ENCODE measurements at regions not wholly inside any gene's neighbourhood (a gene's known extent, or its start where the extent isn't known, plus 50 kb on each side); places are given as distances from the start of the nearest gene placed in this dataset.
A peak's percentile ranks its signal among the peaks of the same experiment; 100 is the strongest.
"Not testable (repeated sequence)": the region's sequence is repeated elsewhere in the genome, so short reads cannot be mapped to it uniquely, and the experiment has no call there.

DNA sequence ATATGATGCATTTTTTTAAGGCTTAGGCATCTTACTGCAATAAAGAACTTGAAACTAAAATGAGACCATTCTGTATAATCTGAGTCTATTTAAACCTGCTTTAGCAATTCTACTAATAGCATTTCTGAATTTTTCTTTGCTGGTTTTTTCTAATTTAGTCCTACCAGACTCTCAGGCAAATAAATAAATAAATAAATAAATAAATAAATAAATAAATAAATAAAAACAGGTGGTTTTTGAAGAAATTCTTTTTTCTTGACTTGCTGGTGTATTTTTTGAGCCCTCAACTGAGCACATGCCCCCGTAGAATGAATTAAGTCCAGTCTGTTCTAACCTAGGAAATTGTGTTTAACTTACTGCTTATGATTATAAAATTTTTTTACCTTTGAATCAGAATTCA is 134.7 kb upstream of the FOXP2 start:
- DNase-seq (ENCODE audit: low spot score) = no peak

GRCh38 chr7:114273218-114273617 is 141.4 kb upstream of the FOXP2 start:
- DNase-seq (ENCODE audit: low spot score) = no peak

- no peak for DNase-seq (ENCODE audit: low spot score)
These were observed 144.9 kb upstream of the FOXP2 start for GRCh38 chr7:114269714-114270113.

DNA sequence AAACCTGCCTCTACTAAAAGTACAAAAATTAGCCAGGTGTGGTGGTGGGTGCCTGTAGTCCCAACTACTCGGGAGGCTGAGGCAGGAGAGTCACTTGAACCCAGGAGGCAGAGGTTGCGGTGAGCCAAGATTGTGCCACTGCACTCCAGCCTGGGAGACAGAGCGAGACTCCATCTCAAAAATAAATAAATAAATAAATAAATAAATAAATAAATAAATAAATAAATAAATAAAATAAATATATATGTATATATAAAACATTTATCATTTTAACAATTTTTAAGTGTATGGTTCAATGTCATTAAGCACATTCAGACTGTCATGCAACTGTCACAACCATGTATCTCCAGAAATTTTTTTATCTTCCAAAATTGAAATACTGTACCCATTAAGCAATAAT is 147.1 kb upstream of the FOXP2 start:
- DNase-seq (ENCODE audit: low spot score) = not testable (repeated sequence)

- no peak for DNase-seq (ENCODE audit: low spot score)
These were observed 150.6 kb upstream of the FOXP2 start for GRCh38 chr7:114264023-114264422.

DNA sequence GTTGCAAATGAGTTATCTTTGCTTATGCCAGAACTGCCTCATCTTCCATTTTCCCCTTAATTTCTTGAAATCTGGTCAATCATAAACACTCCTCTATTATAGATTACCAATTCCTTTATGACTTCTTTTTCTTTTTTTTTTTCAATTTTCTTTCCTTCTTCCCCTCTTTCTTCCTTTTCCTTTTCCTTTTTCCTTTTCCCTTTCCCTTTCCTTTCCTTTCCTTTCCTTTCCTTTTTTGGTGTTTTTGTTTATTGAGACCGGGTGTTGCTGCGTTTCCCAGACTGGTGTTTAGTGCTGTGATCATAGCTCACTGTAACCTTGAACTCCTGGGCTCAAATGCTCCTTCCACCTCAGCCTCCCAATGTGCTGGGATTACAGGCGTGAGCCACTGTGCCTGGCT is 151.4 kb upstream of the FOXP2 start:
- DNase-seq (ENCODE audit: low spot score) = no peak

DNA sequence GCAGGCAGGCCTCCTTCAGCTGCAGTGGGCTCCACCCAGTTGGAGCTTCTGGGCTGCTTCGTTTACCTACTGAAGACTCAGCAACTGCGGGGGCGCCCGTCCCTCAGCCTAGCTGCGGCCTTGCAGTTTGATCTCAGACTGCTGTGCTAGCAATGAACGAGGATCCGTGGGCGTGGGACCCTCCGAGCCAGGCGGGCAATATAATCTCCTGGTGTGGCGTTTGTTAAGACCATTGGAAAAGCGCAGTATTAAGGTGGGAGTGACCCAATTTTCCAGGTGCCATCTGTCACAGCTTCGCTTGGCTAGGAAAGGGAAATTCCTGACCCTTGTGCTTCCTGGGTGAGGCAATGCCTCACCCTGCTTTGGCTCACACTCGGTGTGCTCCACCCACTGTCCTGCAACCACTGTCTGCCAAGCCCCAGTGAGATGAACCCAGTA is 159.2 kb upstream of the FOXP2 start:
- DNase-seq (ENCODE audit: low spot score) = no peak

- no peak for DNase-seq (ENCODE audit: low spot score)
These were observed 171.0 kb upstream of the FOXP2 start for GRCh38 chr7:114243646-114244045.

DNA sequence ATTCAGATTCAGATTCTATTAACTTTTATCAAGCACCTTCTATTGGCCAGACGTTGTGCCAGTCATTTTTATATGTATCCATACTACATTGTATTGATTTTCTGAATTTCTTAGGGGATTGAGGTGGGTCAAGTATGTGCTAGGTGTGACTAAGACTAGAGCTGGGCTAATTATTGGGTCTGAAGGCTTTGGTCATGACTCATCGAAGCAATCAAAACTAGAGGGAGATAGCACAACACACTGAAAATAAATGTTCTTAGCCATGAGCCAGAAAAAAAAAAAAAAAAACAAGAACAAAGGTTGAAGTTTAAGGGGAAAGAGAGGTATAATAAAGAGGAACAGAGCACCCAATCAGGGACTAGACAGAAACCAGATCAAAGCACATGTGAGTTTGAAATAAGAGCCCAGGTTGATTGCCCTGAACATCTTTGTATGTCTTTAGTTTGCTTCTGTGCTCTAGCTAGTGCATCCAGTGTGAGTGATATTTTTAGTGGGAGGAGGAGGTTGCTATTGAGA is 171.6 kb upstream of the FOXP2 start:
- peak; percentile 4 for DNase-seq (ENCODE audit: low spot score)

DNA sequence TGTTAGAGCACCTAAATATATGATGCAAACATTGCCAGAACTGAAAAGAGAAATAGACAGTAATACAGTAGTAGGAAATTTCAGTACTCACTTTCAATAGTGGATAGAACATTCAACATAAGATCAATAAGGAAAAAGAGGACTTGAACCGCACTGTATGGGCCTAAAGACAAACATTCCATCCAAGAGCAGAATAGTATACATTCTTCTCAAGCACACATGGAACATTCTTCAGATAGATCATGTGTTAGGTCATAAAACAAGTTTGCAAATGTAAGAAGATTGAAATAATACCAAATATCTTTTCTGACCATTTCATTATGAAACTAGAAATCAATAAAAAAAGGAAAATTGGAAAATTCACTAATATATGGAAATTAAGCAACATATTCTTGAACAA is 185.4 kb upstream of the FOXP2 start:
- no peak for DNase-seq (ENCODE audit: low spot score)

DNA sequence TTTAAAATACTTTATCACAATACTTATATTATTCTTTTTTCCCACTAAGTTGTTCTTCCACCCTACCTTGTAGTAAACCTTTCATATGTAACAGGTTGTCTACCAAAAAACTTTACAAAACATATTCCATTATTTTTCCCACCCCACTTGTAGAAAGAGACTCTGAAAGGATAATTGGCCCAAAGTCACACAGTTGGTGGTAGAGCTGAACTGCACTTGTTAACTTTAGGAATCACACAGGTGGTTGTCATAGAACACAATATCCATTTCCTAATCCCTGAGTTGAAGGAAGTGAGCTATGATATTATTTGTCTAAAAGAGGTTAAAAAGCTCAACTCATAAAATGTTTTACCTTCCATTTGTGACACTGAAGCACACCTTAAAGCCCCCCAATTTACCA is 188.8 kb upstream of the FOXP2 start:
- DNase-seq (ENCODE audit: low spot score) = no peak

DNA sequence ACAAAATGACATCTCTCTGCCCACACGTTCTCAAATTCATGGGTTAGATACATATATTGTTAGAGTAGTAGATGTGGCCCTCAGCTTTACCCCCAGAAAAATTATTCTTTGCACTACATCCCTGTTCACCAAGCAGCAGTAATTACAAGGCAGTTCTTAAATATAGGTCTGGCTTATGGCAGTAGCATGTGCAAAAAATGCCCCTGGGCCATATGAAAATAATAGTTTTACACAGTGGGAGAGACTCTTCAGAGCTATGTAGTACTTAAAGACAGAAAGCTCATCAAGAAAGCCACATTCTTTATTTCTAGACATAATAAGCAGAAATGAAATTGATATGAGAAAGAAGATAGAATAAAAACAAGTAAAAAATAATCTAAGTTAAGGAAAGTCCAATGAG is 196.3 kb upstream of the FOXP2 start:
- no peak for DNase-seq (ENCODE audit: low spot score)

- no peak for DNase-seq (ENCODE audit: low spot score)
These were observed 197.4 kb upstream of the FOXP2 start for GRCh38 chr7:114217026-114217806.

DNA sequence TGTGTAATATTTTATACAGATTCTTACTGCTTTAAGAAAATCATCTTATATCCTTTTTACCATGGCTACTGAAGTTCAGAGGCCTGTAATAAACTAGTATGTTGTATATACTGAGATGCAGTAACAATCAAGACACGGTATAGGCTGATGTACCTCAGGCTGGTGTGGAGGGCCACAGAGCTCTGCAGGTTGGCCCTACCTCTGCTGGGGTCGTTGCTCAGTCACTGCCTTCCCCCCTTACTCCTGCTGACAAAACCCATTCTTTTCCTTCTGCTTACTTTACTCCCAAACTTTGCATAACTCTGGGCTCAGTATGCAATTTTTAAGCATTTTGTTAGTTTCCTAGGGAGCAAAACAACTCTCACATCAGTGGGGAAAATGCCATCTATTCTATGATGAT is 200.1 kb upstream of the FOXP2 start:
- no peak for DNase-seq (ENCODE audit: low spot score)

- no peak for DNase-seq (ENCODE audit: low spot score)
These were observed 201.7 kb upstream of the FOXP2 start for GRCh38 chr7:114212721-114213429.

DNA sequence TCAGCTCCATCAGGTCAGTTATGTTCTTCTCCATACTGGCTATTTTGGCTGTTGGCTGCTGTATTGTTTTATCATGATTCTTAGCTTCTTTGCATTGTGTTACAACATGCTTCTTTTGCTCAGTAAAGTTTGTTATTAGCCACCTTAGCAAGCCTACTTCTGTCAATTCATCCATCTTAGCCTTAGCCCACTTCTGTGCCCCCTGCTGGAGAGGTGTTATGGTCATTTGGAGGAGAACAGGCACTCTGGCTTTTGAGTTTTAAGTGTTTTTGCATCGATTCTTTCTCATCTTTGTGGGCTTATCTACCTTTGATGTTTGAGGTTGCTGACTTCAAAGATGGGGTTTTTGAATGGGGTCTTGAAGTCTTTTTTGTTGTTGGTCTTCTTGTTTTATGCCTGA is 204.6 kb upstream of the FOXP2 start:
- no peak for DNase-seq (ENCODE audit: low spot score)

DNA sequence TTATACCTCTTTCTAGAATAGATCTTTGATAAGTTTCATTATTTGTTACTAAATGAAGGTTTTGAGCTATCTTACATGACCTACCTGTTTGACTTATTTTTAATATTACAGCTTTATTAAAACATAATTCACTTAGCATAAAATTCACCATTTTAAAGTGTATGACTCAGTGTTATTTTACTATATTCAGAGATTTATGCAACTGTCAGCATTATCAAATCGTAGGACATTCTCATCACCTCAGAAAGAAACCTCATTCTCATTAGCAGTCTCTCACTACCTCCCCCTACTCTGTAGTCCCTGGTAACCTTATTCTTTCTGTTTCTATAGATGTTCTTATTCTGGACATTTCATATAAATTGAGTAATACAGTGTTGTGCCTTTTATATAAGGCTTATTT is 207.9 kb upstream of the FOXP2 start:
- no peak for DNase-seq (ENCODE audit: low spot score)

DNA sequence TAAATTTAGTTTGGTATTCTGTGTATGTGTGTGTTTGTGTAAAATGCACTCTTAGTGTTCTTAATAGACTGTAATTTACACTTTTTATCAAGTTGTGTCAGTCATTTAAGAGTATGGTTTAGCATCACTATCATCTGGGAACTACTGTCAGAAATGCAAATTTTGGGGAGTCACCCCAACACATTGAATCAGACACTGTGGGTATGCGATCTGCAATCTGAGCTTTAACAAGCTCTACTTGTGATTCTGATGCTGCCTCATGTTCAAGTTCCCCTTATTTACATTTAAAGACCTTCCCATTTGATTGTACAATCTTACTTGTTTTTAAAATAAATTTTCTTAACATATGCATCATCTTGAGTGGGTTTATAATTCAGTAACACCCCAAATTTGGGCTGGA is 218.1 kb upstream of the FOXP2 start:
- no peak for DNase-seq (ENCODE audit: low spot score)

DNA sequence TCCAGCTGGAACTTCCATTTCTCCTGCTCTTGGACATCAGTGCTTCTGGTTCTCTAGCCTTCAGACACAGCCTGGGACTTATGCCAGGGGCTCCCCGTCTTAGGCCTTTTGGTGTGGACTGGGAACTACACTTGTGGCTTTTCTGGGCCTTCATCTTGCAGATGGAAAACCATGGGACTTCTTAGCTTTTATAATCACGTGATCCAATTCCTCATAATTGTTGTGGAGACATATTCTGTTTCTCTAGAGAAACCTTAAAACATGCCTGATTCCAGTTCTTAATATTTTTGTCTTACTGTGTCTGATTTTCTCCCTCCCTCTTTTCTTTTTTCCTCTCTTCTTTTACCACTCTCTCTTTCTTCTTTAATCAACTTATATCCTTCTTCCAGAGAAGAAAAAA is 224.2 kb upstream of the FOXP2 start:
- peak; percentile 3 for DNase-seq (ENCODE audit: low spot score)

DNA sequence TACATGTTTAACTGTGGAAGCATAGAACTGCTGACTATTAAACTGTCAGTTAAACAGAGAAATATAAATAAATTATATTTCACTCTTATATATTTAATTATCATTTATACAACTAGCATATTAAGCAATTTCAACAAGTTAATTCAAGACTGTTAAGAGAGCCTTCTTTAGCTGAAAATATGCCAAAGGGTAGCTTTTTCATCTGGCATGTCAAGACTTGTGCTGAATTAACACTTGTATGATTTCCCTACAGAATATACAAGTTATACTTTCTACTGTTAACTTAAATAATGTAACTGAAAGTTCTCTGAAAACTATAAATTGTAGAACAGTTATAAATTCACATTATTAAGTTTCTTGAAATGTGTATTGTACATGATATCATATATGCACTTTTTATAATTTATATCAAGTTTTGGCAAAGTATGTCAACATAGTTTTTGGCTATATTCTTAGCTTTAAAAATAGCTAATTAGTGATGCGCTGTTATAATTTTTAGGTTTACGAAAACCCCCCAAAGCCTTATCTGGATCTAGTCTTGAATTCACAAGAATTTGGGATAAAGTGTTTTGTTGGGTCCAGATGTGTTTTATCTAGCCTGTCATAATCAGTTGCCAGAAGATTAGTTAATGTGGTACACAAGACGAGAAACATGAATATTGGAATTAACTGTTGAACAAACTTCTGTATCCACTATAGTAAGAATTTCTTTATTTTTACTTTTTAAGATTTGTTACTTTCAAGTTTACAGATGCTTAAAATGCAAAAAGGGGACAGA is 231.1 kb upstream of the FOXP2 start:
- DNase-seq (ENCODE audit: low spot score) = no peak

DNA sequence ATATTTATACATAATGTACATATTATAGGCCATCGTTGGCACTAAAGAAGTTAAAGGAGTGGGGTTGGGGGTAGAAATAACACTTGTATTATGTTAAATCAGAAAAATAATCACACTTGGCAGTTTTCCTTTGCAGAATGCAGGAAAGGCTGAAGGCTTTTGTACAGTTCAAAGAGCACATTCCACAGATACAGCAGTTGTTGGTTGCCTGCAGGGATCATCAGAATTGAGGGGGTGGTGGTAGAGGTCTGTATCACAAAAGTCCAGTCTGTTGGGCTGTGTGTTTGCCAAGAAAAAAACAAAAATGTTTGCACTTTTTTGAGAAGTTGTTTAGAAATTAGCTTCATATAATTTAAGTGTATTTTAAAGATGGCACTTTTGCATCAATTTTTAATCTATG is 231.8 kb upstream of the FOXP2 start:
- no peak for DNase-seq (ENCODE audit: low spot score)

- DNase-seq (ENCODE audit: low spot score) = no peak
These were observed 233.3 kb upstream of the FOXP2 start for GRCh38 chr7:114181280-114181679.
